HepG2 (cell line): ENCODE measurements at regions not wholly inside any gene's neighbourhood (a gene's known extent, or its start where the extent isn't known, plus 50 kb on each side); places are given as distances from the start of the nearest gene placed in this dataset.

Experiments used
- JUN ChIP-seq: sonication (generic); formaldehyde crosslinking; IDR thresholded peaks from 2 replicates; pipeline ENCODE4 v1.4.0; 2020; ENCODE audit warnings: mild to moderate bottlenecking, missing genetic modification reagents
- MAX ChIP-seq: IDR thresholded peaks from 2 replicates; pipeline ENCODE4 v1.6.1; 2012; ENCODE audit warnings: inconsistent platforms
- POLR2AphosphoS5 ChIP-seq: IDR thresholded peaks from 2 replicates; pipeline ENCODE4 v1.6.1; 2012; ENCODE audit warnings: low read depth, low read length
- RNF2 ChIP-seq: fragments of 450-650 bp; conservative IDR thresholded peaks from 2 replicates; pipeline ENCODE4 v1.6.1; 2016; ENCODE audit warnings: low read depth
- SUZ12 ChIP-seq: fragments of 150-350 bp; IDR thresholded peaks from 2 replicates; pipeline ENCODE4 v1.6.1; 2014; ENCODE audit warnings: low read depth, low read length
- TF ChIP-seq, protein P1 (sequence below): sonication (generic); formaldehyde crosslinking; IDR thresholded peaks from 2 replicates; pipeline ENCODE4 v1.8.0; 2022; ENCODE audit warnings: low read depth, missing genetic modification reagents

DNA sequence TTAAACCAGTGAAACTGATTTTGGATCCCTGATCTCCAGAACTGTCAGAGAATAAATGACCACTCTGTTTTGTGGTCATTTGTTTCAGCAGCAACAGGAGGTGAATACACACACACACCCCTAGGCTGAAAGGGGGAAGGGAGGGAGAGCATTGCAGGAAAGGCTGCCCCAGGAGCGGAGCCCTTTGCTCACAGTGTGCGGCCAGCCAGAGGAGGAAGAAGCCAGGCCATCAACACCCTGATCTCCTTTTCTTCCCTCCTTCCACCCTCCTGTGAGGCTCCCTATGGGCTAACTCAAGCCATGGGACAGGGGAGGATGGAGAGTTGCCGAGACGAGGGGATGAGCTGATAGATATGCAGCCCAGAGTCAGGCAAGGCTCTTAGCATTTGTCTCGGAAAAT, 211.9 kb downstream of the TBX5 start:
- TF ChIP-seq JUN (CRISPR knock-in tag) (no peak), RNF2 (no peak), POLR2AphosphoS5 (no peak), SUZ12 (no peak), MAX (no peak)
- TF ChIP-seq, protein P1, sequence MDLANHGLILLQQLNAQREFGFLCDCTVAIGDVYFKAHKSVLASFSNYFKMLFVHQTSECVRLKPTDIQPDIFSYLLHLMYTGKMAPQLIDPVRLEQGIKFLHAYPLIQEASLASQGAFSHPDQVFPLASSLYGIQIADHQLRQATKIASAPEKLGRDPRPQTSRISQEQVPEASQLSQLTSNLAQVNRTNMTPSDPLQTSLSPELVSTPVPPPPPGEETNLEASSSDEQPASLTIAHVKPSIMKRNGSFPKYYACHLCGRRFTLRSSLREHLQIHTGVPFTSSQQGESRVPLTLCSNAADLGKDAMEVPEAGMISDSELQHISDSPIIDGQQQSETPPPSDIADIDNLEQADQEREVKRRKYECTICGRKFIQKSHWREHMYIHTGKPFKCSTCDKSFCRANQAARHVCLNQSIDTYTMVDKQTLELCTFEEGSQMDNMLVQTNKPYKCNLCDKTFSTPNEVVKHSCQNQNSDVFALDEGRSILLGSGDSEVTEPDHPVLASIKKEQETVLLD (CRISPR knock-in tag) = no peak
